ENCODE measurements at regions not wholly inside any gene's neighbourhood (a gene's known extent, or its start where the extent isn't known, plus 50 kb on each side); places are given as distances from the start of the nearest gene placed in this dataset.

DNA sequence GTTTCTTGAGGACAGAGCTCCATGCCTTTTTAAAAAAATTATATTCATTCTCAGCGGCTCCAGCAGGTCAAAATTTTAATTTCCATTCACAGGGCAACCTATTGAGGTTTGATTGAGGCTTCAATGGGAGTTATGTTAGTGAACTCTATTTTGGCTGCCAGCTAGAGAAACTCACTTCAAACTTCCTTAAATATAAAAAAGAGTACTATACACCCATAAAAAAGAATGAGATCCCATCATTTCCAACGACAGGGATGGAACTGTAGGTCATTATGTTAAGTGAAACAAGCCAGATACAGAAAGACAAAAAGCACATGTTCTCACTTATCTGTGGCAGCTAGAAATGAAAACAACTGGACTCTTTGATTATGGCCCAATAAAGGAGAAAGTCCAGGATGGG lies 176.8 kb upstream of the IL12B start:
- no peaks in the 10 kb centered on the region for H3K27me3 ChIP-seq (ENCODE audit: control insufficient read depth, insufficient read depth, low read length)
- no peak overlapping the region for H3K9ac ChIP-seq (ENCODE audit: low read depth, low read length)
- H3K9me3 ChIP-seq (ENCODE audit: control insufficient read depth, insufficient read depth, low read length) = no peaks in the 10 kb centered on the region
- no peak overlapping the region for H3K4me3 ChIP-seq (ENCODE audit: low read depth, low read length)
- H3K4me1 ChIP-seq (ENCODE audit: control insufficient read depth, insufficient read depth, low read length) = no peaks in the 10 kb centered on the region
- no peaks in the 10 kb centered on the region for H3K36me3 ChIP-seq (ENCODE audit: control insufficient read depth, insufficient read depth, low read length)

DNA sequence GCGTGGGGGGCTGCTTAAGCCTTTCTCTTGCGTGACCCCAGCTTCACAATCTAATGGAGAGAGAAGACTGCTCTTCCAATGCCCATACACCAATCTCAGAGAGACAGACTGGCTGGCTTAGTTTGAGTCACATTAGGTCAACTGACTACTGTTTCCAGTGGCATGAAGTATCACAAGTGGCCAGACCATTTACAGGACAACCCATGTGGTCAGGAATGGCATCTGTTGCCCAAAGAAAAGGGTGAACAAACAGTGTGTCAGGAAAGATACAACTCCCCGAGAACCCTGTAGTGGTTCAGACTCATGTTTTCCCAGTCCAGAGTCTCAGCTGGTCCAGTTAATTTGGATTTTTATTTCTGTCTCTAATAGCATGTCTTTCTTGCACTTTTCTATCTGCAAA lies 177.4 kb upstream of the IL12B start:
- Histone ChIP-seq H3K9me3 (ENCODE audit: control insufficient read depth, insufficient read depth, low read length) (no peaks in the 10 kb centered on the region), H3K27me3 (ENCODE audit: control insufficient read depth, insufficient read depth, low read length) (no peaks in the 10 kb centered on the region), H3K36me3 (ENCODE audit: control insufficient read depth, insufficient read depth, low read length) (no peaks in the 10 kb centered on the region), H3K4me1 (ENCODE audit: control insufficient read depth, insufficient read depth, low read length) (no peaks in the 10 kb centered on the region), H3K9ac (ENCODE audit: low read depth, low read length) (no peak overlapping the region), H3K4me3 (ENCODE audit: low read depth, low read length) (no peak overlapping the region)

DNA sequence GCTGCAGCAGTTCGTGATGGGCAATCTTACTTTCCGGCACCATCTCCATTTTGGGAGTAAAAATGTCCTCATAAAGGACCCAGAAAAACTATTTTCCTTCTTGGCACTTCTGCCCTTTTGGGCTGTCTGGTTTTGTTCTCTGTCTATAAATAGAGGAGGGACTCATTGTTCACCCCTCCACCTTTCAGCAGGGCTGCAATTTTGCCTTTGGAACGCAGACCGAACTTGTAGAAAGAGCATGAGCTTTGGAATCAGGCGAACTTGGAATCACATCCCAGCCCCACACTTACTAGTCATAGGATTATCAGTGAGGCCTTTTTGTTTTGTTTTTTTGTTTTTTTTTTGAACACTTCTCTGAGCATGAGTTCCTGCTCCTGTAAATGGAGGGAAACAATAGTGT lies 178.1 kb upstream of the IL12B start:
- Histone ChIP-seq H3K27me3 (ENCODE audit: control insufficient read depth, insufficient read depth, low read length) (no peaks in the 10 kb centered on the region), H3K36me3 (ENCODE audit: control insufficient read depth, insufficient read depth, low read length) (no peaks in the 10 kb centered on the region), H3K9ac (ENCODE audit: low read depth, low read length) (no peak overlapping the region), H3K4me3 (ENCODE audit: low read depth, low read length) (no peak overlapping the region), H3K4me1 (ENCODE audit: control insufficient read depth, insufficient read depth, low read length) (no peaks in the 10 kb centered on the region), H3K9me3 (ENCODE audit: control insufficient read depth, insufficient read depth, low read length) (no peaks in the 10 kb centered on the region)

DNA sequence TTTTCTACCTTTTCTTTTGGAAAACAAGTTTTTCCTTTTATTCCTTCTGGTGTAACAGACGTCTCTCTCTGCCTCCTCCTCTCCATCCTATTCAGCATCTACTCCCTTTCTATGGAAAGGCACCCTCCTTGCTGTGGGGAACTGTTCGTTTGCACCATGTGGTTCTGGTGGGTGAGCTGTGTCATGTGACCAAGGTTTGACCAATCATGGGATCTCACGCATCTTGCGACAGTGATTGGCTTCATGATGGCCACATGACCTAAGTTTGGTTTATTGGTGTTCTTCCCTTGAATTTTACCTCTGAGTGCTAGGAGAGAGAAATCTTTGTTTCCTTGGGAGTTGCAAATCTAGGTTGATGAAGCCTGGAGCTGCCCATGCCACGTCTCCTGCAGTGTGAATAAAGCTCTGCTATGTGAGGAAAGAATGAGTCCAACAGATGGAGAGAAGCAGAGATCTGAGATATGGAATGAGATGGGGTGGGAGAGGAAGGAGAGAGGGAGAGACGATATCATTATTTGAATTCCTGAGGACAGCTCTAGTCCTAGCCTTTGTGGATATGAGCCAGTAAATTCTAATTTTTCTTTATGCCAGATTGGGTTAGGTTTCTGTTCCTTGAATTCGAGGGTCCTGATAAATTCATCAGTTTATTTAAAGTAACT lies 178.8 kb upstream of the IL12B start:
- Histone ChIP-seq H3K4me3 (ENCODE audit: low read depth, low read length) (no peak overlapping the region), H3K27me3 (ENCODE audit: control insufficient read depth, insufficient read depth, low read length) (no peaks in the 10 kb centered on the region), H3K9me3 (ENCODE audit: control insufficient read depth, insufficient read depth, low read length) (no peaks in the 10 kb centered on the region), H3K36me3 (ENCODE audit: control insufficient read depth, insufficient read depth, low read length) (no peaks in the 10 kb centered on the region), H3K9ac (ENCODE audit: low read depth, low read length) (no peak overlapping the region), H3K4me1 (ENCODE audit: control insufficient read depth, insufficient read depth, low read length) (no peaks in the 10 kb centered on the region)

DNA sequence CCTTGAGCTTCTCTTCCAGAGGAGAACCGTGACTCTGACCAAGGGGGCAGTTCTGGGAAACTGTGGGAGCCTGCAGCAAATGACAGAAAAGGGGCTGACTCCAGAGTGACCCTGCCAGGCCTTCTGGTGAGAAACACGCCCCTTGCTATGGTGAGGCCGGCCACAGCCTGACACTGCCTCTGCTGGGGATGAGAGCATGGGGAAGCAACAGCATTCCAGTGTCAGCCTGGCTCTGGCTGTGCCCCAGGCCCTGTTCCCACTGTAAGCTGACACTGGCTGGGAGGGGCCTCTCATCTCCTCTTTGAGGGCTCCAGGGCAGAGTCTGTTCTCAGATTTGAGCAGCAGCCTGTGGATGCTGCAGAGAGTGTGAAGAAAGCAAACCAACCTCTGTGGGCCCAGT lies 180.0 kb upstream of the IL12B start:
- Histone ChIP-seq H3K4me1 (ENCODE audit: control insufficient read depth, insufficient read depth, low read length) (no peaks in the 10 kb centered on the region), H3K4me3 (ENCODE audit: low read depth, low read length) (no peak overlapping the region), H3K36me3 (ENCODE audit: control insufficient read depth, insufficient read depth, low read length) (no peaks in the 10 kb centered on the region), H3K9ac (ENCODE audit: low read depth, low read length) (no peak overlapping the region), H3K27me3 (ENCODE audit: control insufficient read depth, insufficient read depth, low read length) (no peaks in the 10 kb centered on the region), H3K9me3 (ENCODE audit: control insufficient read depth, insufficient read depth, low read length) (no peaks in the 10 kb centered on the region)

DNA sequence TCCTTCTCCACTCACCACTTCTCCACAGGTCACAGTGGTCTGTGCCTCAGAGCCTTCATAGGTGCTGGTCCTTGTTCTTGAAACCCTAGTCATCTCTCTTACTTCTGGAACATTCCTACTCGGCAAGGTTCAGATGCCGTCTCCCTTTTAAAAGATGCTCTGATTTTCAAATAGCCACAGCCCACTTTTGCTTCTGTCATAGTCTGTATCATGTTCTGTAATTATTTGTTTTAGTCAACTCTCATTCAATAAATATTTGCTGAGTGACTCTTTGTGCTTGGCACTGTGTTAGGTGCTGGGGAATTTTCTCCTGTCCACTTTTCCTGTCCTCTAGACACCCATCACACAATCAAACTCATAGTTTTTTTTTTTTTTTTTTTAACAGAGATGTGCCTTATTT lies 181.3 kb upstream of the IL12B start:
- H3K9ac ChIP-seq (ENCODE audit: low read depth, low read length) = no peak overlapping the region
- peaks cover 3% of the 10 kb centered on the region for H3K27me3 ChIP-seq (ENCODE audit: control insufficient read depth, insufficient read depth, low read length)
- no peaks in the 10 kb centered on the region for H3K9me3 ChIP-seq (ENCODE audit: control insufficient read depth, insufficient read depth, low read length)
- no peaks in the 10 kb centered on the region for H3K4me1 ChIP-seq (ENCODE audit: control insufficient read depth, insufficient read depth, low read length)
- H3K36me3 ChIP-seq (ENCODE audit: control insufficient read depth, insufficient read depth, low read length) = no peaks in the 10 kb centered on the region
- no peak overlapping the region for H3K4me3 ChIP-seq (ENCODE audit: low read depth, low read length)

DNA sequence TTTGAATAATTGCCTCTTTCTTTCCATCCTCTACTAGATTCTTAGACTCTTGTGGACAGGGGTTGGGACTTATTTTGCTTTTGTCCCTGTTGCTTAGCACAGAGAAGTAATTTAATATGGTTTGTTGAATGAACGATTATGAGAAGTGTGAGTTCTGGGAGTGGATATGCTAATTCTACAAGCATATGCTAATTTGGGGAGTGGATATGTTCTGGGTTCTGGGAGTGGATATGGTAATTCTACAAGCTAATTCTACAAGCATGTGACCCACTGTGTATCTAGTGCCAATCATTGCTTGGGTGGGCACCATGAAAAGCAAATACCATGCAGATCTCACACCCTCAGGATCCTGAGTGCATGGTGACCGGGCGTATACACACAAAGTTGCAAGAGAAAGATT lies 181.8 kb upstream of the IL12B start:
- no peaks in the 10 kb centered on the region for H3K36me3 ChIP-seq (ENCODE audit: control insufficient read depth, insufficient read depth, low read length)
- no peaks in the 10 kb centered on the region for H3K9me3 ChIP-seq (ENCODE audit: control insufficient read depth, insufficient read depth, low read length)
- H3K9ac ChIP-seq (ENCODE audit: low read depth, low read length) = no peak overlapping the region
- no peaks in the 10 kb centered on the region for H3K4me1 ChIP-seq (ENCODE audit: control insufficient read depth, insufficient read depth, low read length)
- H3K4me3 ChIP-seq (ENCODE audit: low read depth, low read length) = no peak overlapping the region
- H3K27me3 ChIP-seq (ENCODE audit: control insufficient read depth, insufficient read depth, low read length) = peaks cover 3% of the 10 kb centered on the region

DNA sequence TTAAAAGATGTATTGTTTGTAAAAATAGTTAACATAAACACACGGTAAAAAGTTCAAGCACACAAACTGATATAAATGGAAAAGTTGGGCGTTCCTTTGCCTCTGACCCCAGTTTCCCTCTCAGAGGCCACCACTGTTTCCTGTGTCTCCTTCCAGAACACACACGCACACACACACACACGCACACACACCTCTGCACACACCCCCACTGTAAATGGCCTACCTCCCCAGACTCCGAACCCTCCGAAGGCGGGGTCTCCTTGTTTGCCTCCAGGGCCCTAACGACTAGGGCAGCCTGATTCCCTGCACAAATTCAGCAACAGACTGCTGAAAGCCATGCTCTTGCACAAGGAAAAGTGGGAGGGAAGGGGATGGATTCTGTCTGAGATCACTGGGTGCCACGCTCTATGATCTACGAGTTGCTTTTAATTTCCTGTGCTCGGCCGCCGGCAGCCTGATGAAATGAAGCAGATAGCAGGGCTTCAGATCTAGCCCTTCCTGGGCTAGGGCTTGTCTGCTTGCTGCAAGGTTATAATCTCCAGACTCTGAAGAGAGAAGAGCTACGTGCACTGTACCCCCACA lies 184.0 kb upstream of the IL12B start:
- no peaks in the 10 kb centered on the region for H3K4me1 ChIP-seq (ENCODE audit: control insufficient read depth, insufficient read depth, low read length)
- H3K36me3 ChIP-seq (ENCODE audit: control insufficient read depth, insufficient read depth, low read length) = no peaks in the 10 kb centered on the region
- H3K9ac ChIP-seq (ENCODE audit: low read depth, low read length) = no peak overlapping the region
- H3K9me3 ChIP-seq (ENCODE audit: control insufficient read depth, insufficient read depth, low read length) = no peaks in the 10 kb centered on the region
- peaks cover 3% of the 10 kb centered on the region for H3K27me3 ChIP-seq (ENCODE audit: control insufficient read depth, insufficient read depth, low read length)
- no peak overlapping the region for H3K4me3 ChIP-seq (ENCODE audit: low read depth, low read length)

DNA sequence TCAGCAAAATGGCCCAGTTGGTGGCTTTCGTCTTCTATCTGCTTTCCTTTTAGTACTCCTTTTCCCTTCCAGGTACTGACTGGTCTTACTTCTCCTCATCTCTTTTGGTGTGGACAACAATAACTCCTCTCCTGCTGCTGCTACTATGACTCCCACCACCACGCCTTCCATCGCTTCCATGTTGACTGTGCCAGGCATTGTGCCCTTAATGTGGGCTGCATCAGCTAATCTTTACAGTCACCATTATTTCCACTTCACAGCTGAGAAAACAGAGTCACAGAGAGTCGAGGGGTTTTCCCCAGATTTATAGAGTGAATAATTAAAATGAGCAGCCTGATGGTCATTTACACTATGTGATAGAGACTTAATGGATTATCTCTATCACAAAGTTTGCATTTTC lies 184.9 kb upstream of the IL12B start:
- Histone ChIP-seq H3K4me1 (ENCODE audit: control insufficient read depth, insufficient read depth, low read length) (no peaks in the 10 kb centered on the region), H3K27me3 (ENCODE audit: control insufficient read depth, insufficient read depth, low read length) (peaks cover 3% of the 10 kb centered on the region), H3K36me3 (ENCODE audit: control insufficient read depth, insufficient read depth, low read length) (no peaks in the 10 kb centered on the region), H3K9ac (ENCODE audit: low read depth, low read length) (no peak overlapping the region), H3K9me3 (ENCODE audit: control insufficient read depth, insufficient read depth, low read length) (no peaks in the 10 kb centered on the region), H3K4me3 (ENCODE audit: low read depth, low read length) (no peak overlapping the region)

DNA sequence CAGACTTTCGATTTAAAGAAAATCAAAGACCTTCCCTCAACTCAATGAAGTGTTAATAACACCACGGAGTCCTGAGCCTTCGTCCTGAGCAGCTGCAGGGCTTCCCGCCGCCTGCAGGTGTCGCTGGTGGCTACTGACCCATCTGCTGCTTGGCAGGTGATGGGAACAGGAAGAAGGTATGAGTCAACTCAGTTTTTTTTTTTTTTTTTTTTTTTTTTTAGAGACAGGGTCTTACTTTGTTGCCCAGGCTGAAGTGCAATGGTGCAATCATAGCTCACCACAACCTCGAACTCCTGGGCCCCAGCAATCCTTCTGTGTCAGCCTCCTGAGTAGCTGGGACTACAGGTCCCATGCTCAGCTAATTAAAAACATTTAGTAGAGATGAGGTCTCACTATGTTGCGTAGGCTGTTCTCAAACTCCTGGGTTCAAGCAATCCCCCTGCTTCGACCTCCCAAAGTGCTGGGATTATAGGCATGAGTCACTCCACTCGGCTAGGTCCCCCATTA lies 185.7 kb upstream of the IL12B start:
- no peaks in the 10 kb centered on the region for H3K9me3 ChIP-seq (ENCODE audit: control insufficient read depth, insufficient read depth, low read length)
- H3K4me1 ChIP-seq (ENCODE audit: control insufficient read depth, insufficient read depth, low read length) = no peaks in the 10 kb centered on the region
- H3K4me3 ChIP-seq (ENCODE audit: low read depth, low read length) = no peak overlapping the region
- no peaks in the 10 kb centered on the region for H3K36me3 ChIP-seq (ENCODE audit: control insufficient read depth, insufficient read depth, low read length)
- H3K9ac ChIP-seq (ENCODE audit: low read depth, low read length) = no peak overlapping the region
- peaks cover 3% of the 10 kb centered on the region for H3K27me3 ChIP-seq (ENCODE audit: control insufficient read depth, insufficient read depth, low read length)

DNA sequence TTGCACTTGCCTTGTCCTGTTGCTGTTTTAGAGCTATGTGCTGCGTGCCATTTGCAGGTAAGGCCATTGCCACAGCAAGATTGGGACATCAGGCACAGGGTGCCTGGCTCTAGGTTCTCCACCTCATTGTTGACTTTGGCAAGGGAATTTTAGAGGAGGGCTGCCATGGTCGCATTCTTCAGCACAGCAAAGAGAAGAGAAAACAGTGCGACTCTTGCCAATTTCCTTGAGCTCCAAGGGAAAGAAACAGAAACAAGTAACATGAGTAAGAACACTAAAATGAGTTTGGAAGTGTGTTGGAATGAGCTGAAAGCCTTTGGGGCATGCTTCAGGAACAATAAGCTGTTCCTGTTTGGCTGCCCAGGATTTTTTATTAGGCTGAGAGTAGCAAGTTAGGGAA lies 188.1 kb upstream of the IL12B start:
- Histone ChIP-seq H3K36me3 (ENCODE audit: control insufficient read depth, insufficient read depth, low read length) (no peaks in the 10 kb centered on the region), H3K27me3 (ENCODE audit: control insufficient read depth, insufficient read depth, low read length) (peaks cover 3% of the 10 kb centered on the region), H3K9ac (ENCODE audit: low read depth, low read length) (no peak overlapping the region), H3K4me1 (ENCODE audit: control insufficient read depth, insufficient read depth, low read length) (no peaks in the 10 kb centered on the region), H3K4me3 (ENCODE audit: low read depth, low read length) (no peak overlapping the region), H3K9me3 (ENCODE audit: control insufficient read depth, insufficient read depth, low read length) (no peaks in the 10 kb centered on the region)

DNA sequence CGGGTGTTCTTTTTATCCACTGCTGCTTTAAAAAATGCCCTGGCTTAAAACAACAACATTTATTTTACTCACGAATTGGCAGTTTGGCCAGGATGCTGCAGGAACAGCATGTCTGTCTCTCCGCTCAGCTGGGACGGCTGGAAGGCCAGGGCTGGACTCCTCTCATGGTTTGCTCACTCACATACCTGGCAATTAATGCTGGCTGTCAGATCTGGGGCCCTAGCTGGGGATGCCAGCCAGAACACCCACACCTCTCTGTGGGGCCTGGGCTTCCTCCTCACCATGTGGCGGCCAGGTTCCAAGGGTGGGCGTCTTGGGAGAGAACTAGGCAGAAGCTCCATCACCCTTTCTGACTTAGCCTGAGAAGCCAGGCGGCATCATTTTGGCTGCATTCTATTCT lies 189.1 kb upstream of the IL12B start:
- Histone ChIP-seq H3K4me3 (ENCODE audit: low read depth, low read length) (no peak overlapping the region), H3K4me1 (ENCODE audit: control insufficient read depth, insufficient read depth, low read length) (no peaks in the 10 kb centered on the region), H3K27me3 (ENCODE audit: control insufficient read depth, insufficient read depth, low read length) (peaks cover 3% of the 10 kb centered on the region), H3K9me3 (ENCODE audit: control insufficient read depth, insufficient read depth, low read length) (no peaks in the 10 kb centered on the region), H3K9ac (ENCODE audit: low read depth, low read length) (no peak overlapping the region), H3K36me3 (ENCODE audit: control insufficient read depth, insufficient read depth, low read length) (no peaks in the 10 kb centered on the region)

All from iPS-15b (cell line).